RWPE1 (cell line): ENCODE measurements at regions not wholly inside any gene's neighbourhood (a gene's known extent, or its start where the extent isn't known, plus 50 kb on each side); places are given as distances from the start of the nearest gene placed in this dataset.

Experiments used
- CTCF ChIA-PET: fragments of 350-600 bp; sonication (Branson Sonifier 250); formaldehyde crosslinking; extraction: SDS; loops from one replicate; lab custom pipeline; 2021; lab: Yijun Ruan, JAX
- POLR2A ChIA-PET: fragments of 400-600 bp; formaldehyde crosslinking; extraction: SDS; loops from one replicate; lab custom pipeline; 2020; ENCODE audit warnings: antibody characterized with exemption; ENCODE audit not compliant: low non-redundant PET; lab: Yijun Ruan, JAX
- DNase-seq: peaks from one replicate; pipeline ENCODE4 v3.0.0; 2012; ENCODE audit warnings: low spot score
- H3K27ac ChIP-seq: fragments of 450-650 bp; 2 replicates; pipeline ENCODE4 v1.5.1; 2017
- CTCF ChIP-seq: fragments of 450-650 bp; conservative IDR thresholded peaks from 2 replicates; pipeline ENCODE4 v1.5.1; 2017; ENCODE audit warnings: low read depth, mild to moderate bottlenecking

- ChIA-PET CTCF (no interaction called here), POLR2A (no interaction called here)
- no peak for TF ChIP-seq CTCF
- H3K27ac ChIP-seq, result no peak overlapping the region
- DNase-seq, result no peak
Observed at GRCh38 chr10:47196691-47197090, 103.3 kb upstream of the GDF10 start.

GRCh38 chr10:47198221-47198620 lies 101.8 kb upstream of the GDF10 start:
- no peak for TF ChIP-seq CTCF
- ChIA-PET CTCF (no interaction called here), POLR2A (no interaction called here)
- DNase-seq, result no peak
- no peak overlapping the region for H3K27ac ChIP-seq

GRCh38 chr10:47205192-47205591 lies 94.8 kb upstream of the GDF10 start:
- ChIA-PET CTCF (no interaction called here), POLR2A (no interaction called here)
- TF ChIP-seq CTCF, result no peak
- H3K27ac ChIP-seq, result no peak overlapping the region
- DNase-seq, result no peak

- TF ChIP-seq CTCF, result no peak
- no peak overlapping the region for H3K27ac ChIP-seq
- ChIA-PET POLR2A (no interaction called here), CTCF (no interaction called here)
- DNase-seq, result no peak
Observed at GRCh38 chr10:47206449-47207280, 93.3 kb upstream of the GDF10 start.

GRCh38 chr10:47207281-47207615 lies 92.7 kb upstream of the GDF10 start:
- CTCF ChIA-PET, result no interaction called here
- H3K27ac ChIP-seq, result no peak overlapping the region
- no peak for TF ChIP-seq CTCF
- DNase-seq, result no peak
- POLR2A ChIA-PET, result no interaction called here

- H3K27ac ChIP-seq, result no peak overlapping the region
- POLR2A ChIA-PET, result no interaction called here
- CTCF ChIA-PET, result no interaction called here
- DNase-seq, result no peak
- no peak for TF ChIP-seq CTCF
Observed at GRCh38 chr10:47207894-47208469, 92.0 kb upstream of the GDF10 start.
